Stimulated activated CD4-positive, alpha-beta T cell treated with anti-CD3 and anti-CD28 coated beads, Interleukin-4, amount 100 ng/mL, for 48 hours (primary cell): ENCODE measurements at regions not wholly inside any gene's neighbourhood (a gene's known extent, or its start where the extent isn't known, plus 50 kb on each side); places are given as distances from the start of the nearest gene placed in this dataset.
"Not testable (repeated sequence)": the region's sequence is repeated elsewhere in the genome, so short reads cannot be mapped to it uniquely, and the experiment has no call there.

Experiments used
- DNase-seq, 2 donors: peaks; one replicate each; pipeline ENCODE4 v3.0.0-alpha.2; 2020; ENCODE audit warnings: low read depth in 2 of 2

DNA sequence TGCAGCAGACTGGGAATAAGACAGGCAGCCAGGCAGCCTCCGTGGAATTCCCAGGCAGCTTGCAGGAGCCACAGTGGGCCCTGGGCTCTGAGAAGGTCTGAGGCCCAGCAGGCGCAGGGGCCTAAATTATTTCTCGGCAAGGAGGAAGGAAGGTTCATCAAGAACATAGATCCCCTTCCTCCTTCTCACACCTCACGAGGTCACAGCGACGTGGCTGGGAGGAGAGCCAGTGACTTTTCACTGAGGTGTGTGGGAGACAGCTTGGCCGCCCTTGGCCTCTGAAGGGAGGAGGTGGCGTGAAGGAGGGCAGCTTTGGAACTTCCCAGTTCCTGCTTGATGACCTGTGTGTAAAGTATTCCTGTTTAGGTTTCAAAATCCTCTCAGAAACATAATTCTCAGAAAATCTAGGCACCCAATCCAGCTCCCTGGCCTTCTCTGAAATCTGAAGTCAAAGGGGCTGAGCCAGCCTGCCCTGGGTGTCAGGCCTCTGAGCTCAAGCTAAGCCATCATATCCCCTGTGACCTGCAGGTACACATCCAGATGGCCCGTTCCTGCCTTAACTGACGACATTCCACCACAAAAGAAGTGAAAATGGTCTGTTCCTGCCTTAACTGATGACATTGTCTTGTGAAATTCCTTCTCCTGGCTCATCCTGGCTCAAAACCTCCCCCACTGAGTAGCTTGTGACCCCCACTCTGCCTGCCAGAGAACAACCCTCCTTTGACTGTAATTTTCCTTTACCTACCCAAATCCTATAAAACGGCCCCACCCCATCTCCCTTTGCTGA, 161.0 kb downstream of the ADRA2C start:
- DNase-seq, result not testable (repeated sequence)

DNA sequence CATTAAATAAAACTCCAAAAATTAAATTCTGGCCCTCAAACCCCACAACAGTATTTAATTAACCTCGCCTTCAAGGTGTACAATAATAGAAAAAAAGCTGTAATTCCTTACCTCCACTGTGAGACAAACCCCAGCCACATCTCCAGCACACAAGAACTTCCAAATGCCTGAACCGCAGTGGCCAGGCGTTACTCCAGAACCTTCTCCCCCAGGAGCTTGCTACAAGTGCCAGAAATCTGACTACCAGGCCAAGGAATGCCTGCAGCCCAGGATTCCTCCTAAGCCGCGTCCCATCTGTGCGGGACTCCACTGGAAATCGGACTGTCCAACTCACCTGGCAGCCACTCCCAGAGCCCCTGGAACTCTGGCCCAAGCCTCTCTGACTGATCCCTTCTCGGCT, 163.2 kb downstream of the ADRA2C start:
- DNase-seq, result not testable (repeated sequence)

DNA sequence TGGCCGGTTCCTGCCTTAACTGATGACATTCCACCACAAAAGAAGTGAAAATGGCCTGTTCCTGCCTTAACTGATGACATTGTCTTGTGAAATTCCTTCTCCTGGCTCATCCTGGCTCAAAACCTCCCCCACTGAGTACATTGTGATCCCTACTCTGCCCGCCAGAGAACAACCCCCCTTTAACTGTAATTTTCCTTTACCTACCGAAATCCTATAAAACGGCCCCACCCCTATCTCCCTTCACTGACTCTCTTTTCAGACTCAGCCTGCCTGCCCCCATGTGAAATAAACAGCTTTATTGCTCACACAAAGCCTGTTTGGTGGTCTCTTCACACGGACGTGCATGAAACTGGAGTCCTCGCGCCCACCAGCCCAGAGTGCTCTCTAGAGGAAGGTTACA, 166.5 kb downstream of the ADRA2C start:
- not testable (repeated sequence) for DNase-seq

DNA sequence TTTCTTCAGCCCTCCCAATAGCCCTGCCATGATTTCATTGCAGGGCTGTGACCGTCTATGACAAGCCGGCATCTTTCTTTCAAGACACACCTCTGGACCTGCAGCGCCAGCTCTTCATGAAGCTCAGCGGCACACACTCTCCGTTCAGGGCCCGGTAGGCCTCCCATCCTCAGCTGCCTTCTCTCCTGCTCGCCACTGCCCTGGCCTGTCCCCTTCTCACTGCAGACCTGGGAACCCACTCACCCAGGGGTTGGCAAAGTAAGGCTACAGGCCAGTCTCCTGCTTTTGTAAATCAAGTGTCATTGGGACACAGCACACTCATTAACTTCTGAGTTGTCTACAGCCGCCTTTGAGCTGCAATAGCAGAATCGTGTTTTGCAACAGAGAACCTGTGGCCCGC, 169.2 kb downstream of the ADRA2C start:
- not testable (repeated sequence) for DNase-seq

DNA sequence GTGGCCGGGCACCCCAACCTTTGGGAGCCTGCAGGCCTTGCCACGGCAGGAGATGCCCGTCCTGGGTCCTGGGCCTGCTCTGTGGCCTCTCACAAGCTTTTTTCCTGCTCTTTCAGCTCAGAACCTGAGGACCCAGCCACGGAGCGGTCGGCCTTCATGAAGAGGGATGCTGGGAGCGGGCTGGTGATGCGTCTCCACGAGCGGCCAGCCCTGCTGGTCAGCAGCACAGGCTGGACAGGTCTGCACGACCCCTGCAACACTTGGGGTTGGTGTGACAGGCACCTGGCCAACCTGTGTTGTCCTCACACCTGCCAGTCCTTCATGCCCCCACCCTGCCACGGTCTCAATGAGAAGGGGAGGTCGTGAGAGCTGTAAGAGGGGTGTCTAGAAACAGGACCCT, 170.0 kb downstream of the ADRA2C start:
- no peak for DNase-seq

DNA sequence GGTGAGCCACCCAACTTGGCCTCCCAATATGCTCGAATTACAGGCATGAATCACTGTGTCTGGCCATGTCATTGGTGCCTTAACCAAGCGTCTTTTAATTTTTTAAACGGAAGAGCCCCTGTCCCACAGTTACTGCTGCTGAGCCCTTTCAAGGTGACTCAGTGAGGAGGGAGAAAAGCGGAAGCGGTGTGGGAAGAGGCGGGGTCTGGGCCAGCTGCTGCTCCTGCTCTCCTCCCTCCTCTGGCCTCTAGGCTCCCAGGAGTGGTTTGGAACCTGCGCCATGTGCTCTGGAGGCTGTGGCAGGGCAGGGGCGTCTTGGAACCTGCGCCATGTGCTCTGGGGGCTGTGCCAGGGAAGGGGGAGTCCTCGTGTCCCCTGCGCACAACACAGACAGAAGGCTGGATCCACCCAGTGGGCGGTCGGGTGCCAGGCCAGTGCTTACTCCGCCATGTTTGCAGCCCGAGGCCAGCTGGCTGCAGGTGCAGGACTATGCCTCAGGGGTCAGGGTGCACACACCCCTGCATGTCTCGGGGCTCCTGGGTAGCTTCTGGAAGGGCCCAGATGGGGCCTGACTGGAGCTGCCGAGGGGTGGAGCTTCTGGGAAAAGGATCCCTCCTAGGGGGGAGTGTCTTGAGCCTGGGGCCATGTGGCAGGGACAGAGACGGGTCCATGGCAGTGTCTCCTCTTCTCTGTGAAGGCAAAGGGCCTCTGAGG, 171.8 kb downstream of the ADRA2C start:
- not testable (repeated sequence) for DNase-seq

DNA sequence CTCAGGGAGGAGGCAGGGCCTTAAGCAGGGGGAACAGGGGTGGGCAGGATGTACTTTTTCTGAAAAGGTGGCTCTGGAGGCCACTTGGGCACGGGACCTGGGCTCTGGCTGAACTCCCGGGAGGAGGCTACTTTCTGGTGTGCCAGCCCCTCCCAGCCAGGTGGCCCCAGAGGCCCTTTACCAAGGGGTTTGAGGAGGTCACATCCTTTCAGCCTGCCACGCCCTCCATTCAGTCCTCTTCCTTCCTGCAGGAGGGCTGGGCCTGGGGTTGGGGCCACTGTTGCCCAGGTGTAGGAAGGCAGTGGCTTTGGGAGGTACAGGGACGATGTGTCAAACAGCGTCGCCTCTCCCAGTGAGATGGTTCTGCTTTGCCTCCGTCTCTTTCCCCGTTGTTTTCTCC, 172.5 kb downstream of the ADRA2C start:
- not testable (repeated sequence) for DNase-seq

DNA sequence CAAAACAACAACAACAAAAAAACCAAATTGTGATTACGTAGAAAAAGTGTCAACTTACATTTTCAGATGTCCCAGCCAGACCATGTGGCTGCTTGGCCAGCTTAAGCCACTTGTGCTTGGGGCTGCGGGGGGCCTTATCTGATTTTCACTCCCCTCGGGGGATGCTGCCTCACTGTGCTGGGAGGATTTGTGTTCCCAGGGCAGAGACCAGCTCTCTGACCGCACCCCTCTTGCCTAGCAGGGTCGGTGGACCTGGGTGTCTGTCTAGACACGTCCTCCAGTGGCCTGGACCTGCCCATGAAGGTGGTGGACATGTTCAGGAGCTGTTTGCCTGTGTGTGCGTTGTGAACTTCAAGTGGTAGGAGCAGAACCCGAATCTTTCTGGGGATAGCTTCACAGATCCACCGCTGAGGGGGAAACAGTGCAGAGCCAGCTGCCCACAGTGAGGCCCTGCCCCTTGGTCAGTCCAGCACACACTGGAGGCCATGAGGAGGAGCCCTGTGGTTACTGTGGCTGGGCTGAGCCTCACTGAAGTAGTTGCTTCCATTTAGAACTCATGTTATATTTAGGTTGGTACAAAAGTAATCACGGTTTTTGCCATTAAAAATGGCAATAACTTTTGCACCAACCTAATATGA, 173.9 kb downstream of the ADRA2C start:
- DNase-seq, result not testable (repeated sequence)

DNA sequence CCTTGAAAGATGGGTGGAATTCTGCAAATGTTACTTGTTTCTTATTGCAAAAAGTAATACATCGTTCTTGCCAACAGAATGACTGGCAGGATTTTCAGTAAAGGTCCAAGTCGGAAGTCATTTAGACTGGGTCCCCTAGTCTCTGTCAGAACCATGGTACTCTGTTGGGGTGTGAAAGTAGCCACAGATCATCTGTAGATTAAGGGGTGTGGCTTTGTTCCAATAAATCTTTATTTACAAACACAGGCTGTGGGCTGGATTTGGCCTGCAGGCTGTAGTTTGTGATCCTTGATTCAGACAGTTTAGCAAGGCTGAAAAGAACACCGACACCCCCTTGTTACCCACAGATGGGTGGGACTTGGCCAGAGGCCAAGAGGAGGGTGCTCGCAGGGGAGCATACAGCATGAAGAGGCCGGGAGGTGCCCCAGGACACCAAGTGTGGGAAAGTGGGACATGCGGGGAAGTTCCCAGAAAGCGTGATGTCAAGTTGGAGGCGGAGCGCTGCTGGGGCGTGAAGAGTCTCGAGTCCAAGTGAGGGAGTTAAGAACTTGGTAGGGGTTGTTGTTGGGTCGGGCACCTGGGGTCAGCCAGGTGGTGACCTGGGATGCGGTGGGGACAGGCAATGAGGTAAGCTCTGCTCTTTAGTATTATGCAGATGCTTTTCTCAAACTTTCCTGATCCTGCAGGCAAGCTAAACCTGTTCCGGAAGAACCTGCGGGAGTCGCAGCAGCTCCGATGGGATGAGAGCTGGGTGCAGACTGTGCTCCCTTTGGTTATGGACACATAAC, 175.7 kb downstream of the ADRA2C start:
- DNase-seq, result not testable (repeated sequence)

DNA sequence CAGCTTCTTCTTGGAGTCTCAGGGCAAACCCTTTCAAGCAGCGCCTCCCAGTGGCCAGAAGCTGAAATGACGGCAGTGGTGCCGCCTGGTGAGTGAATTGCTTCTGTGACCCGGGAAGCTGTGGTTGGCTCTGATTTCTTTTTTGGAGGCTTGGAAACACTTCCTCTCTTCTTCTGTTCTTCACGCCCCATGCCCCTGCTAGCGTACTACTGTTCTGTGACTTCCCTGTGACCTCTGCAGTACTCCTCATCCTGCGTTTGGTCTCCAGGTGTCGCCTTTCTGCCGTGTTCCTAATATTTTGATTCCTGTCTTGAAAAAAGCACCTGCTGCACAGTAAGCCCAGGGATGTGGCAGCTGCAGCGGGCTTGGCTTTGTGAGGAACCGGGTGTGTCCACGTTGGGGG, 176.4 kb downstream of the ADRA2C start:
- DNase-seq, result peak; percentile 11 to 28

DNA sequence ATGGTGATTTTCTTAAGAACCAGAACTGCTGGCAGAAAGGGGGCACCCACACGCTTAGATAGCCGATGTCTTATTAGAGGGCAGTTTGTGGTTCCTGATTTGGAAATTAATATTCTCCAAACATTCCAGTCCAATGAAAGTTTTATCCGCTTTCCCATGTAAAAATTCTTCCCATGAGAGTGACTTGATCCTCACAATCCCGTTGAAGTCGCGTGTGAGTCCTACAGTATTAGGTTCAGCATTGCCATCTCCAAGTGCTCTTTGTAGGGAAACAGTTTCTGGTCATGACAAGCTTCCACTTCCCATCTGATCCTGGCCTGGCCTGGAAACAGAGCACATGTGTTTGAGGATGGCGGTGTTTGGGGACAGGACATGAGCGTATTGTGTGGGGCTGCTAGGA, 176.9 kb downstream of the ADRA2C start:
- DNase-seq, result not testable (repeated sequence)

DNA sequence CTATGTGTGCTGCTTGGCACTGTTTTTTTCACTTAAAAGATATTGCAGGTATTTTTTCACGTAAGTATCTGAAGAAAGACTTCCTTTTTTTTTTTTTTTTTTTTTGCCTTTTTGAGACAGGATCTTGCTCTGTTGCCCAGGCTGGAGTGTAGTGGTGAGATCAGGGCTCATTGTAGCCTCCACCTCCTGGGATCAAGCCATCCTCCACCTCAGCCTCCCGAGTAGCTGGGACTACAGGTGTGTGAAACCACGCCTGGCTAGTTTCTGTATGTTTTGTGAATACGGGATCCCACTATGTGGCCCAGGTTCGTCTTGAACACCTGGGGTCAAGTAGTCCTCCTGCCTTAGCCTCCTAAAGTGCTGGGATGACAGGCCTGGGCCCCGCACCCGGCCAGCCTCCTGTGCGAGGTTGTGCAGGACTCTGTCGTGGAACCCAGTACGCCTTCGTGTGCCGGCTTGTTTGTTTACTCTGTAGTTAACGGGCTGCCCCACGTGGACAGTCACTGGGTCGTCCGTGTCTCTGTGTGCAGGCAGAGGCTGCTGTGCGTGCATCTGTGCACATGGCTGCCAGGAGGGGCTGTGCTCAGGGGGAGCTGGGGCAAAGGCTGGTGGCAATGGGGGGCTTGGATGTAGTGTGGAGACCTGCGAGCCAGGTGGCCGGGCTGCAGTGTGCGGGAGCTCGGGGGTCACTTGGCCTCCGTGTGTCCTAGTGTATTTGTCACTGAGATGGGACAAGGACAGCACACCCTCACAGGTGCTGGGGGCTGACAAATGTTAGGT, 179.5 kb downstream of the ADRA2C start:
- no peak for DNase-seq

DNA sequence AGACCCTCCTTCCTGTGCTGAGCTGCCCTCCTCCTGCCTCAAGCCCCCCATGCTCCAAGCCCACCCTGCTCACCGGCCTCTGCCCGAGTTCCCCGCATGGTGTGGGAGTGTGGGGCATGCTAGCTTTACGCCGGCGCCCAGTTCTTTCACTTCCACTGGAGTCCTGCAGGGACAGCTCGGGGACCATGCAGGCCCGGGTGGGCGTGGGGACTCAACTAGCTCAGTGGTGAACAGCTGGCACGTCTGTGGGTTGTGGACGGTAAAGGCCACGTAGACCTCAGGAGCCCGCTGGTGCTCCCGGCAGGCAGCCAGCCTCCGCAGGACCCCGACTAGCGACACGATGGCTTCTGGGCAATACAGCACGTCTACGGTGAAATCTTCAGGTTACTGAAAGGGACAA, 180.4 kb downstream of the ADRA2C start:
- not testable (repeated sequence) for DNase-seq

DNA sequence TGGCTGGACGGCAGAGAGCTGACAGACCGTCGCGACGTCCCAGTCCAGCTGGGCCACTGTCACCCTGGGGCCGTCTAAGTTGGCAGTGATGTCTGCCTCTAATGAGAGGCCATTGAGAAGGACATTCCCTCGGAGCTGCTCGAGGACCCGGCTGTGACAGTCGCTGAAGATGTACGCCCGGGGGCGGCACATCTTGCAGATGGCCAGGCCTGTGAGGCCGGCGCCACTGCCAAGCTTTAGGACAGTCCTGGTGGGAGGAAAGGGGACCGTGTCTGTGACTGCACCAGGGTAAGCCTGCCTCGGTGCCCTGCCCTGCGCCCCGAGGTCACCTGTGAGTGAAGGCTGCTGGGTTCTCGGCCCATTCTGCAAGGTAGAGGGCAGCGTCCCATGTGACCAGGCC, 181.6 kb downstream of the ADRA2C start:
- DNase-seq, result not testable (repeated sequence)

DNA sequence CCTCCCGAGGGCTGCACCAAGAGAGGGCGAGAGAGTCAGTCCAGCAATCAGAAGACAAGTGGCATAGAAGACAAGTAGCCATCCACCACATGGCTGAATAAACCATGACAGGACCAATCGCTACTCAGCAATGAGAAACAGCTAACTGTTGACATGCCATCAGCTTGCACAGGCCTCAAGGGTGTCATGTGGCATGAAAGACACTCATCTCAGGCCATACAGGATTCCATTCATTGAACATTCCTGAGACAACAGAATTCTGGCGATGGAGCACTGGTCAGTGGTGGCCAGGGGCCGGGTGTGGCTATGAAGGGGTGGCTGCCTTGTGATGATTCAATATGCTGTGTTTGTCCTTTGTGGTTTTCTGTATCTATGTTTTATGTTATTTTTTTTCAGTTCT, 182.0 kb downstream of the ADRA2C start:
- not testable (repeated sequence) for DNase-seq

DNA sequence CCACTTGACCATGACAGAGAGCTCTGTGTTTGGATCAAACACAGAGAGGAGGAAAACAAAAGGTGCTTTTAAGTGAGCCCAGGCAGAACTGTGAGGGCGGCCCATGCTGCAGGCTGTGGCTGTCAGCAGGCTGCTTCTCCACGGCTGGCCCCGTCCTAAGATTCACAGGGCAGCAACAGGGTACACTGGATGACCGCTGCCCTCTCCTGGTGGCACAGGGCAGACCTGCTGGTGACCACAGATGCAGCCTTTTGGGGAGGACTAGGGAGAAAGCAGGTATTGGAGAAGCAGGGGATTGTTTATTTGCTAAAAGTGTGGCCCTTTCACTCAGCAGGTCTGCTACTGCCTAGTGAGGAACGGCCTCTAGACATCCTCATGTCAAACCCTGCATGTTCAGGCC, 183.7 kb downstream of the ADRA2C start:
- DNase-seq, result peak in 1 of 2 donors; percentile 7

DNA sequence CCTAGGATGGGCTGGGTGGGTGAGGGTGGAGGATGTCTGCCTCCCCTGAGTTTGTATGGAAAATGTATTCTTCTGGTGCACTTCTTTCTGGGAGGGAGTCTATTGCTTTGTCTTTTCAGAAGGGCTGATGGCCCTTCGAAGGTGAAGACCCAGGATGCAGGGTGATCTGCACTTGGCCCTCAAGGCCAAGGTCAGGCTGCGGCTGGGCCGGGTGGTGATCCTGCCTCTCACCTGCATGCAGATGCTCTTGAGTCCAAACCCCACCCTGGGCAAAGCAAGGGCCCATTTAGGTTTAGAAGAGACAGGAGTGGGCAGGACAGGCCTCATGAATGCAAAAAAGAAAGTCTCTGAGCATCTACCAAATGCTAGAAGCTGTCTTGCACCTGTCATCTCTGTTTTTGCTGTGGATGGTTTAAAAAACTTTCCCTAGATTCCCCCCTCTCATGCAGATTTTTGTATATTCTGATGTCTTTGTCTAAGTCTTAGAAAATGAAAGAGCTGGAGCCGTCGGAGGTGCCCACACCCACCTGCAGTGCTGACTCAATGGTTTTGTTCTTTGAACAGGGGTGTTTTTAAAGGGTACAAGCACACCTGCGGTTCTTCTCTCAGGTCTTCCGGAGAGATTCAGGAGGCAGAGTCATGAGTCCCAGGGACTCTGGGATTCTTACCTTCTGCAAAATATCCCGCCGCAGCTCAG, 186.4 kb downstream of the ADRA2C start:
- DNase-seq, result not testable (repeated sequence)

DNA sequence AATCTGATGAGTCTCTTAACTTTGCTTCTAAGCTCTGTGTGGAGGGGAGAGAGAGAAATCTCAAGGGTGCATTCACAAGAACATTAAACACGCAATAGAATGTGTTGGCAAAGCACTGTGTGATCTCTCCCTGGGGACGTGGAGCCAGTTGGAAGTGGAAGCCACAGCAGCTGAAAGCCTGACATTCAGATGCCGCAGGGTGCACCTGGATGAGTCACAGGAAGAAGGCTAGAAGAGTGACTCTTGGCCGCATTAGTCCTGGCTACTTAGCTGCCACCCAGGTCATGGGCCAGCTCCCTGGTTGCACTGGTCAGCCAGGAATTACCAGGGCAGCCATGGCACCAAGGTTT, 186.9 kb downstream of the ADRA2C start:
- not testable (repeated sequence) for DNase-seq

DNA sequence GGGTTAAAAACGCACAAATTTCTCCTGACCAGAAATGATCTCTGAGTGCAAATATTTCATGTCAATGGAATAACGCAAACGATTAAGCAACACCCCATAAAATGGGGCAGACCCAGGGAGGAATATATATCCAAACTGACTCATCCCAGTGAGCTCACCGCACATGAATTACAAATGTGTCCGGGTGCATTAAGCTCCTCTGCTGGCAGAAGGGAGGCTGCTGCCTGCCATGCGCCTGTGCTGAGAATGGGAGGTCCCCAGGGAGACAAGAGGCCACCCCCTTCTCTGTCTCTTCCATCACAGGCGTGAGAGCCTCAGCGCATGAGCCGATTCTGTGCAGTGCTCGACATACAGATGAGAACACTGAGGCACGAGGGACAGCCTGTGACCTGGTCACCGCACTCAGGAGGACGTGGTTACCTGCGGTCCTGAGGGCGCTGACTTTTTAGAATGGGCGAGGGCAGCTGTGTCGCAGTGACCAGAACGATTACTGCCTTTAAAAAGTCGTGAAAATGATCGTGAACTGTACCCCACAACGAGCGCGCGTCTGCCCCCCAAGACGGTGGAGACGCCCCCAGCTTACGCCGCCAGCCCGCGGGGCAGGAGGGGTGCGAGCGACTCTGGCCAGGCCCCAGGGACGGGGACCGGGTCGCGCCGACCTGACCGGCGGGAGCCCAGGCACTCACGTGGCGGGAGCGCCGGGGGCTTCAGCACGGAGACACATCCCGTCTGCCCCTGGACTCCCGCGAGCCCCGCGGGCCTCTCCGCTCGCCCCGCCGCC, 188.5 kb downstream of the ADRA2C start:
- peak; percentile 54 to 67 for DNase-seq
